ENCODE measurements at regions not wholly inside any gene's neighbourhood (a gene's known extent, or its start where the extent isn't known, plus 50 kb on each side); places are given as distances from the start of the nearest gene placed in this dataset.
"Not testable (repeated sequence)": the region's sequence is repeated elsewhere in the genome, so short reads cannot be mapped to it uniquely, and the experiment has no call there.

DNA sequence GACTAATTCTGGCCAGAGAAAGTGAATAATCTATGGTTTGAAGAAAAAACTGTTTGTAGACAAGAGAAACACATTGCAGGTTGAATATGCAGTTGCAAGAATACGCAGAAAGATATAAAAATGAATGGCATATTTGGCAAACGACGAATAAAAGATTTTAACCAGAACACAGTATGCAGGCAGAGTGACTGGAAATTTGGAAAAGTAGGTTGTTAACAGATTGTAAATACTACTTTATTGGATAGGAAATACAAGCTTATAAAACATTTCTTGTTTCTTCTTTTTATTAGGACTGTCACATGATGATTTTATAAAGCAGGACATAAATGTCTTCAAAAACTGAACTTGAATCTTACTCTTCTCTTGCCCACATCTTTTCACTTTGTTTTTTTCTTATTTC lies 573.3 kb upstream of the PBX1 start:
- no peak for DNase-seq (ENCODE audit: low read depth)

DNA sequence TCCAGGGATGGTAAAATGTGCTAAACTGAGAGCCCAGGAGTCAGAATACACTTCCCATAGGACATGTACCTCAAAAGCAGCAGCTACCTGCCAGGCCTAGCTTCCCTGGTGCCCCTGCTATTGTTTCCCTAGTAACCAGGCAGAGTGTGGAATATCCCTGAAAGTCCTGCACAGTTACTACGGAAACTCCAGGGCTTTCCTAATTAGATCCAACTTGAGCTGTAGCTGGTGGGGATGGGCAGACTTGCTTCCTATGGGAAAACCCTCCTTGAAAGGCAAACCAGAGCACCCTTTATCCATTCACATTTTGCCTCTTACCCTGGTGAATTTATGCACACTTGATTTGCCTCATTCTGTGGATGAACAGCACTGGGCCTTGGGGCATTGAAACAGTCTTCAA lies 559.9 kb upstream of the PBX1 start:
- DNase-seq (ENCODE audit: low read depth): no peak

DNA sequence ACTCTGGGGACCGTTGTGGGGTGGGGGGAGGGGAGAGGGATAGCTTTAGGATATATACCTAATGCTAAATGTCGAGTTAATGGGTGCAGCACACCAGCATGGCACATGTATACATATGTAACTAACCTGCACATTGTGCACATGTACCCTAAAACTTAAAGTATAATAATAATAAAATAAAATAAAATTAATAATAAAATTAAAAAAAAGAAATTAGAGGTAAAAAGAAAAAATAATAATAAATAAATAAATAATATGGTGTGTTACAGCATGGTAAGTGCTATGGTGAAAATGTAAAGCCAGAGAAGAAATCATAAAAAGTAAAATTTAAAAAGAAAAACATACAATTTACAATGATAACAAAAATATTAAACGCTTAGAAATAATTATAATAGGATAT lies 552.8 kb upstream of the PBX1 start:
- not testable (repeated sequence) for DNase-seq (ENCODE audit: low read depth)

DNA sequence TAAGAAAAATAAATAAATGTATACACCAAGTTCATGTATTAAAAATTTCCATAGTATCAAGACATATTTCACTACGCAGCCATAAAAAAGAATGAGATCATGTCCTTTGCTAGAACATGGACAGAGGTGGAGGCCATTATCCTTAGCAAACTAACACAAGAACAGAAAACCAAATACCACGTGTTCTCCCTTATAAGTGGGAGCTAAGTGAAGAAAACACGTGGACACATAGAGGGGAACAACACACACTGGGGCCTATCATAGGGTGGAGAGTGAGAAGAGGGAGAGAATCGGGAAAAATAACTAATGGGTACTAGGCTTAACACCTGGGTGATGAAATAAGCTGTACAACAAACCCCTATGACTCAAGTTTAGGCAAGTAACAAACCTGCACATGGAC lies 552.4 kb upstream of the PBX1 start:
- no peak for DNase-seq (ENCODE audit: low read depth)

DNA sequence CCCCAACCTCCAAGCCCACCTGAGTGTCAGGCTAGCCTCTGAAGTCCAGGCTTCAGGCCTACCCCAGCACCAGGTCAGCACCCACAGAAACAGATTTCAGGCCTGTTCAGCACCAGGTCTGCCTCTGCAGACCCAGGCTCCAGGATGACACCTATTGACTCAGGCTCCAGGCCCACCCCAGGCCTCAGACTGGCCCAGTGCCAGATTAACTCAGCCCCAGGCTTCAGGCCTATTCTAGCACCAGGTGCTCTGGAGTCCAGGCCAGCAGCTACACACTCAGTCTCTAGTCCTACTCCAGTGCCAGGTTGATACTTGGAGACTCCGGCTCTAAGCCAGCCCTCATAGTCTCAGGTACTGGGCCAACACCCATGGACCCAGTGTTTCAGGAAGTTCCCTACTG lies 541.7 kb upstream of the PBX1 start:
- DNase-seq (ENCODE audit: low read depth): no peak

DNA sequence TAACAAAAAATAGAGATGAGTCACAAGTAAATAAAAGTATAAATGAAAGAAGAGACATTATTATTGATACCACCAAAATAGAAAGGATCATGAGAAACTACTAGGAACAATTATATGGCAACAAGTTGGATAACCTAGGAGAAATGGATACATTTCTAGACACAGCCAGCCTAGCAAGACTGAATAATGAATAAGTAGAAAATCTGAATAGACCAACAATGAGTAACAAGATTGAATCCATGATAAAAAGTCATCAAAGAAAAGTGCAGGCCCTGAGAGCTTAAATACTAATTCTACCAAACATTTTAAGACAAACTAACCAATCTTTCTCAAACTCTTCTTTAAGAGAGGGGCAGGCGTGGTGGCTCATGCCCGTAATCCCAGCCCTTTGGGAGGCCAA lies 538.6 kb upstream of the PBX1 start:
- DNase-seq (ENCODE audit: low read depth): no peak

DNA sequence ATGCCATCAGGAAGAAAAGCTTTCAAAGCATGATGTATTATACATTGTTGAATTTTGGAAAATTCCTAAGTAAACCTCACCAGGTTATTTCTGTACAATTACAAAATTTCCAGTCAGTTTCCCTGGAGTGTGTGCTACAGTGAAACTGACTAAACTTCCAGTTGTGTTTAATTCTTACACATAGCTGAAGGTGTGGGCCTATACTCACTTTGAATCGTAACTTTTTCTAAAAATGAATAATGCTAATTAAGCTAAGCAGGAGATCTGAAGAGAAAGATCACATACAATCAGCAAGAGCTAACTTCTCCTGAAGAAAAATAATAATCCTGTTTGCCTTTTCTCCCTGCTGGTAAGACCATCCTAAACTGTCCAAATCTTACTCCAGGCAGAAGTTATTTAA lies 537.2 kb upstream of the PBX1 start:
- DNase-seq (ENCODE audit: low read depth): no peak

DNA sequence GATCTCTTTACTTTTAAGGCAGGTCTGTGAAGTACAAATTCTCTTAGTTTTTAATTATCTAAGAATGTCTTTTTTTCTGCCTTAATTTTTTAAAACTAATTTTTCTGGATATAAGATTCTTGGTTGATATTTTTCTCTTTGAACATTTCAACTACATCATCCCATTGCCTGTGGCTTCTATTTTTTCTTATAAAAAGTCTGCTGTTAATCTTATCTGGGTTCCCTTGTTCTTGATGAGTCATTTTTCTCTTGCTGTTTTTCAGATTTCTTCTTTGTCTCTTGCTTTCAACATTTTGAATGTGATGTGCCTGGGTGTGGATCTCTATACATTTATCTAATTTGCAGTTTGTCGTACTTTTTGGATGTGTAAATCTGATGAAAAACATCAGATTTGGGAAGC lies 525.2 kb upstream of the PBX1 start:
- no peak for DNase-seq (ENCODE audit: low read depth)

DNA sequence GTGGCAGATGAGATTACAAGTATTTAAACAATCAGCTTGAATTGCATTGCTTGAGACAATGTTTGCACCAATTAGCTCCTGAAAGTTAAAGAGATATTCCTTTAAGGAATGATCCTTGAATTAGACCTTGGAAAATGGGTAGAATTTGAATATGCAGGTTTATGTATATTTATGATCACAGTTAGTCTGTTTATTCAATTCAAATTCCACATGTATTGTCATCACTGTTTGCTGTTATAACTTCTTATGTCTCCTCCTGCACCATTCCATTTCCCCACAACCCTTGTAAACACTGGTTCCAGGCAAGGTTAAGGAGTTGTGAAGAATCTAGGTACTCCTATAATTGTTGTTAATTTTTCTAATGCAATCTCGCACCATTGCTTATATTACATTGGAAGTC lies 518.2 kb upstream of the PBX1 start:
- DNase-seq (ENCODE audit: low read depth): no peak

DNA sequence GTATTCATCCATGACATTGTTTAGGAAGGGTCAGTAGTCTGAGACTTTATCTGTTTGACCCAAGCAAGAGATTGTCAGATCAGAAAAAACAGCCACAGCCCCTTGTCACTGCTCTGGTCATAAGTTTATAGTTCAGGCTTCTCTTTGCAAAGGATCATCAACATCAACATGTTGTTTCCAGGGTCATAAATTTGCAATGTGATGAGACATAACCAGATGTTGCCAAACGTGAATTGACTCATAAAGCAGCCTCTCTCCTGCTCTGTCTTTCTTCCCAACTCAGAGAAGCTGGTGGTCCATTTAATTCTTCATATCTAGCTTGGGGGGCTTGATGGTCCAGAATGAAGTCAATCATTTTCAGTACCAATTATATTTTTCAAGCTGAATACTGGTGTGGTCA lies 507.2 kb upstream of the PBX1 start:
- no peak for DNase-seq (ENCODE audit: low read depth)

DNA sequence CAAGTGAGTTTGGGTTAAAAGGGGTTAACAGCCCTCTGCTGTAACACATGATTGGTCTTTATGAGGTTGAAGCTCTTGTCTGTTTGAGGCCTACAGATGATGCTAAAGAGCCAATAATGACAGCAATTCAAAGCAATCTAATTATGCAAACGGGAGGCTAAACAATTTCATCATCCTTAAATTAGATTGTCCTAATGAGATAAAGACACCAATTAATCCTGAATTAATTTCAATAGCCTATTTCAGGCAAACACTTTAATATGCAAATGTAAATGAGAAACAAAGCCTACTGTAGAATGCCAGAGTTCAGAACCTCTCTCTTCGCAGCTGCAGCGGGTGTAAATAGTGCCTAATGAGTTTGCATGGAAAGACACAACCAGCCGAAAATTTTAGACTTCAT lies 504.7 kb upstream of the PBX1 start:
- no peak for DNase-seq (ENCODE audit: low read depth)

DNA sequence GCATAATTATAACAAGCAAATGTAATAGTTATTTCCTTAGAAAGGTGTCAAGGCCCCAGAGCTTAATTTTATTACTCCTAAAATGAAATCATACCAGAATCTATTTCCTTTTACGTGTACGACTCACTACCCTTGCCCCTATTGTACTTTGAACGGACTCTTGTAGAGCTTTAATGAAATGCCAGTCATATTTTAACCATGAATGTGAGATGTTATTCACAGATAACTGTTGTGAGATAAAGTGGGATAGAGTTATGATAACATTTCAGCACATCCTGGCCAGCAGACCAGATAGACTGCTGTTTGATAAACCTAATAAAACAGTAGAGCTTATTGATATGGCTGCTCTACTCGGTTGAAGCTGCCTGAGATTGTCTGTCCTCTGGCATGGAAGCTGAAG lies 500.8 kb upstream of the PBX1 start:
- no peak for DNase-seq (ENCODE audit: low read depth)

DNA sequence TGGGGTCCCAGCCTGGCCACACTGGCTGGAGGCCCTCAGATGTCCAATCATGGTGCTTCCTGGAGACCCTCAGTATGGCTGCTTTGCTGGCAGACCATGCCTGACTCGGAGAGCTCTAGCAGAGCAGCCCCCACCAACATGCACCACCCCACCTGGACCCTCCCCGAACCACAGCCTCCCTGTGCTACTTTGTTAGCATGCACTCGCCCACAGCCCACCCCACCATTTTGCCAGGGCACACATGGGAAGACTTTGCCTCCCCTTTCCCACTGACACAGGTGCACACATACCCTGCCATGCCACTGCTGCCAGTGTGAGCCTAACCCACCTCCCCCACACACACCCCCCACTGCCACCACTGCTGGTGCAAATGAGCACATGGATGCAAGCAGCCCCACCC lies 497.5 kb upstream of the PBX1 start:
- DNase-seq (ENCODE audit: low read depth): no peak

DNA sequence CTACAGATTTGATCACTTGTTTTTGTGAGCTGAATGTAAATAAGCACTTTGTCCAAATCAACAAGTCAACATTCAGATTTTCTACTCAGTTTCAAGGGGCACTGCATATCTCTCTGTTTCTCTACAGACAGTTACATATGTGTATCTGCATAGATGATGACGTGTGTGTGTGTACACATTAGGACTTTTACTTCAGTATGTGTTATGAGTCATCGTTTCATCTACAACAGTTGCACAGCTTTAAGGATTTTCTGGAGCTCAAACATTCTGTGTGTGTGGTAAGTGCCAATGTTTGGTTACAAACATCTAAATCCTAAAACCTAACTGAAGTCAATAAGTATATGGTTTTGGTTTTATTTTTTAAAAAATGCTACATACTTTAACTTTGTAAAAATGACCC lies 494.5 kb upstream of the PBX1 start:
- DNase-seq (ENCODE audit: low read depth): no peak

DNA sequence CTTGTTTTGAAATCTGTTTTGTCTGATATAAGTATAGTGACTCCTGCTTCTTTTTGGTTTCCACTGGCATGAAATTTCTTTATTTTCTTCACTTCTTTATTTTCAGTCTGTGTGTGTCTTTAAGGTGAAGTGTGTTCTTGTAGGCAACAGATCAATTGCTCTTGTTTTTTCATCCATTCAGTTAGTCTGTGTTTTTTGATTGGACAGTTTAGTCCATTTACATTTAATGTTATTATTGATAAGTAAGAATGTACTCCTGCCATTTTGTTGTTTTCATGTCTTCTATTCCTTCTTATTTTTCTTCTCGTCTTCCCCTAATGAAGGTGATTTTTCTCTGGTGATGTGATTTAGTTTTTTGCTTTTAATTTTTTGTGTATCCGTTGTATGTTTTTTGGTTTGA lies 487.7 kb upstream of the PBX1 start:
- no peak for DNase-seq (ENCODE audit: low read depth)

DNA sequence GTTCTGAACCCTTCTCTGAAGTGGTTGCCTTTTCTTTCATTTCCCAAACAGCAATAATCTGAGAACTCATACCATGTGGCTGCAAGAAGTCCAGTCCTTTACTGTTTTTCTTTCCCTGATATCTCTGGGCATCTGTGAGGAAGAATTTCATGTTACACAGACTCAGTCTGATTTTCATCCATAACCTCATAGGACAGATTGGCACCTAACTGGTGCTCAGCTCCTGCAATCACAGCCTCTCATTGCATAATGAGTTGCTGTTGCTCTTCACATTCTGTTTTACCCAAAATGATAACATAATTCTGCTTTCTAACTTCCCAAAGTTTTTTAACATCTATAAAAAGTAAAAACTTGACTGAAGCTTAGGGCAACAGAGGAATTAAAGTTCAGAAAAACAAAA lies 472.2 kb upstream of the PBX1 start:
- DNase-seq (ENCODE audit: low read depth): no peak

DNA sequence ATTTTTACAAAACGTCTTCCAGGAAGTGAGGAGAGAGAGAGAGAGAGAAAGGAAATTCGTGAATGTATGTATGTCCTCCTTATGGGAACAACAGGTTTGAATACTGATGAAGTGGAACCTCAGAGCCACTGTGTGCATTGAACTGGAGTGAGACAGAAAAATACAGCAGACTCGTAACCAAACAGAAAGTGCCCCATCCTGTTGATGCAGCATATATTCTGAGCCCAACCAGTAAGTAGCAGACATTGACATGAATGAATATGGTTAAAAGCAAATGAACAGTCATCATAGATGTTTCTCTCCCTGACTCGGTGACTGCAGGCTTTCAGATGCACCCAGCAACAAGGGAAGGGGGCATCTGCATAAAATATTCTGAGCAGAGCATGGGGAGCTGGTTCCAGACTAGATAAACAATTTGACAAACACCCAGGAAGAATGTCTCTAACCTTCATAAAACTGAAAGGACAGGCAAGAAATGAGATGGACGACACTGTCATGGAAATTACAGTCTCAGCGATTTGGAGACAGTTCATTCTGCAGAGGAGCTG lies 471.0 kb upstream of the PBX1 start:
- DNase-seq (ENCODE audit: low read depth): no peak

DNA sequence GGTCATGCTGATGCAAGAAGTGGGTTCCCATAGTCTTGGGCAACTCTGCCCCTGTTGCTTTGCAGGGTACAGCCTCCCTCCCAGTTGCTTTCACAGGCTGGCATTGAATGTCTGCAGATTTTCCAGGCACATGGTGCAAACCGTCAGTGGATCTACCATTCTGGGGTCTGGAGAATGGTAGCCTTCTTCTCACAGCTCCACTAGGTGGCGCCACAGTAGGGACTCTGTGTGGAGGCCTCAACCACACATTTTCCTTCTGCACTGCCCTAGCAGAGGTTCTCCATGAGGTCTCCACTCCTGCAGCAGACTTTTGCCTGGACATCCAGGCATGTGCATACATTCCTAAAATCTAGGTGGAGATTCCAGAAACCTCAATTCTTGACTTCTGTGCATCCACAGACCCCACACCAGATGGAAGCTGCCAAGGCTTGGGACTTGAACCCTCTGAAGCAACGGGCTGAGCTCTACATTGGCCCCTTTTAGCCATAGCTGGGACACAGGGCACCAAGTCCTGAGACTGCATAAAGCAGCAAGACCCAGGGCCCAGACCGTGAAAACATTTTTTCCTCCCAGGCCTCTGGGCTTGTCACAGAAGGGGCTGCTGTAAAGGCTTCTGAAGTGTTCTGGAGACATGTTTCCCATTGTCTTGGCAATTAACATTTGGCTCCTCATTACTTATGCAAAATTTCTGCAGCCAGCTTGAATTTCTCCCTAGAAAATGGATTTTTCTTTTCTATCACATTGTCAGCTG lies 466.2 kb upstream of the PBX1 start:
- no peak for DNase-seq (ENCODE audit: low read depth)

DNA sequence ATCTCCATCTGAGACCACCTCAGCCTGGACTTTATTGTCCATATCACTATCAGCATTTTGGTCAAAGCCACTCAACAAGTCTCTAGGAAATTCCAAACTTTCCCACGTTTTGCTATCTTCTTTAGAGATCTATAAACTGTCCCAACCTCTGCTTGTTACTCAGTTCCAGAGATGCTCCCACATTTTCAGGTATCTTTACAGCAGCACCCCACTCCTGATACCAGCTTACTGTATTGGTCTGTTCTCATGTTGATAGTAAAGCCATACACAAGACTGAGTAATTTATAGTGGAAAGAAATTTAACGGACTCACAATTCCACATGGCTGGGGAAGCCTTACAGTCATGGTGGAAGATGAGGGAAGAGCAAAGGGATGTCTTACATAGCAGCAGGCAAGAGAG lies 465.4 kb upstream of the PBX1 start:
- DNase-seq (ENCODE audit: low read depth): no peak

DNA sequence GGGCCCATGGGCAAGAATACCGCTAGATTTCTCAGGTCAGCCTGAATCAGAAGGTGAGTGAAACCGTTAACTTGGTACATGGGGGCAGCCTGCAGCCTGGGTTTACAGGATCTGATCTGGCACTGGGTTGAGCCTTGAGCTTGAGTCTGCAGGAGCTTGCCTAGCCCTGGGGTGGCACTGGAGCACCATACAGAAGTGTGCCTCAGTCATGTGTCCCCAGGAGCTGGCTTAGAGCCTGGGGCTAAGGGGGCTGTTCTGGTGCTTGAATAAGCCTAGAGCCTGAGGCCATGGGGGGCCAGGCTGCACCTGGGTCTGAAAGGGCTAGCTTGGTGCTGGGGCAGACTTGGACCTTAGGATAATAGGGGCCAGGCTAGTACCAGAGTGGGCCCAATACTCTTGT lies 457.2 kb upstream of the PBX1 start:
- DNase-seq (ENCODE audit: low read depth): no peak

DNA sequence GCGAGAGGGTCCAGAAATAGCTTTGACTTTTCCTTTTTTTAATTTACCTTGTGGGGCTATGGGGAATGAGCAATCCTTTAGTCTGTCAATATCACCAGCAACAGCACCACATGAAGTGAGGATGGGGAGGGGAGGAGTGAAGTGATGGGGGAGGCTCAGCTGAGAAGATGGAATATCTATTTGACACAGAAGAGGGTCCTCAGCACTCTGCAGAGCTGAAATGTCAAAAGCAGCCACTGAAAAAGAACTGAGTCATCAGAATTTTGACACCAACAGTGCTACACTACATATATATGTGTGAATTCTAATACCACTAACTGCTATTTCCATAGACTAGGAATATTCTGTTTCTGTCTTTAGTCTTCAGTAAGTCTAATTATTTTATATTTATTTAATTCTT lies 427.0 kb upstream of the PBX1 start:
- DNase-seq (ENCODE audit: low read depth): no peak

DNA sequence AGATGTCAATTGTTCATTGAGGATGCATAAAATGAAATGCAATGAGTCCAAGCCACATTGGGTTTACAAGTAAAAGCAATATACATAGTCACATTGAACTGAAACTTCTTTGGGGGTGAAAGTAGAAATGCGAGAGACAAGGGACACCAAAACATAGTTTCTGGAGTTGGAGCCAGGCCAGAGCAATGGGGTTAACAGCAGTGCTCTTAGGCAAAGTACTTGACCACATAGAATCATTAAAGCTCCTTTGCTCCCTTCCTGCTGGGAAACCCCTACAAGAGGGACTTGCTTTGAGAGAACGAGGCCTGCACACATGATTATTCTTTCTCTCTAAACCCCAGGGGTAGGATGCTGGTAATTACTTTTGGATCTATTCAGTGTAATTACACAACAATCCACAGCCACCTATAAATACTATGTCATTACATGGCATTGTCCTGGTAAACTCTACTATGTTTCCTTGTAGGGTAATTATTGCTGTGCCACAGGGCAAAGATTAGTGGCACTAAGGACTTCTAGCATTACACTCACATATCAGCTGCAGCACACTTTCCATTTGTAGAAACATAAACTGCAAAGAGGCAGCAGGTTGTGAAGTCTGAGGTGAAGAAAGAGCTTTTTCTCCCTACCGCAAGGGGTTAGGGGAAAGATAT lies 421.6 kb upstream of the PBX1 start:
- no peak for DNase-seq (ENCODE audit: low read depth)

DNA sequence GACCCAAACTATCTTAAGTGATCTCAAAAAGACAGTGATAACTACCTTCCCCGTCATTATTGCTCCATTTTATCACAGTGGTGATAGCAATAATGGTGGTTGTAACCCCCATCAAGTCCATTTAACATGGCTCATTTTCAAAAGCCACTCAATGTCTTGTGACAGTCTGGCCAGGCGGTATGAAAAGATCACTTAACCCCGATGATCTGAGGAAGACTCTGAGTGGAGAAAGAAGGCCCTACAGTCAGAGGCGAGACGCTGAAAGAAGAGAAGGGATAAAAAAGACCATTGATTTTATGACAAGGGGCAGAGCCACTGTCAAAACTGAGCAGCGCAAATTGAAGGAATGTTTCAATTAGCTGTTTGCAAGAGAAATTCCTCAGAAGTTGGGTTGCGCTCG lies 417.2 kb upstream of the PBX1 start:
- DNase-seq (ENCODE audit: low read depth): no peak

DNA sequence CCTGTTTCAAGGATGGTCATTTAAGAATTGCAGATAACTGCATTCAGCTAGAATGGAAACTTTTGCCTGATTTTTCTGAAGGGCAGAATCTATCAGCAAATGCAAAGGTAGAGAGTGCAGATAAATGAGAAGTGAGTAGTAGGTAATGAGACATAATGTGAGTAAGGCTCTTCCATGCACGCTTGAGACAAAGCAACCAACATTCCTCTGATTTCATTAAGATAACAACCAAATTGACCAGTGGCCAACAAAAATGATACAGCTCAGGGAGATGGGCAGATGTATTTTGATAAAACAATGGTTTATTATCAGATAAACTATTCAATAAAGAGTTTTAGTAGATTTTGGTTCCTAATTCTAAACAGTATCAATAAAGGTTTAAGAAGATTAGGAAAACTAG lies 404.4 kb upstream of the PBX1 start:
- DNase-seq (ENCODE audit: low read depth): no peak

Data from activated T-cell treated with anti-CD3 and anti-CD28 coated beads for 24 hours (primary cell).